ENCODE measurements at regions not wholly inside any gene's neighbourhood (a gene's known extent, or its start where the extent isn't known, plus 50 kb on each side); places are given as distances from the start of the nearest gene placed in this dataset.

GRCh38 chr14:83905157-83905556, 1624.8 kb upstream of the FLRT2 start:
- Histone ChIP-seq H3F3A (replicated peaks; ENCODE audit: low read depth) (no peaks in the 10 kb centered on the region), H3K4me2 (no peak overlapping the region), H2AFZ (no peak overlapping the region), H3K4me3 (no peak overlapping the region), H3K79me2 (replicated peaks; ENCODE audit: insufficient read depth) (no peaks in the 10 kb centered on the region), H3K4me1 (ENCODE audit: insufficient read depth) (no peaks in the 10 kb centered on the region; the same call in 1 of the 2 replicates), H3K9me2 (ENCODE audit: insufficient read depth) (no peaks in the 10 kb centered on the region), H3K27me3 (ENCODE audit: insufficient read depth) (no peaks in the 10 kb centered on the region), H3K36me3 (ENCODE audit: insufficient read depth) (no peaks in the 10 kb centered on the region), H3K27ac (ENCODE audit: low read depth) (no peak overlapping the region), H4K20me1 (replicated peaks; ENCODE audit: insufficient read depth) (no peaks in the 10 kb centered on the region)
- no peak overlapping the region for H3K27ac Mint-ChIP-seq
- TF ChIP-seq EZH2phosphoT487 (IDR thresholded peaks at IDR 0.05; ENCODE audit: unreplicated experiment), result no peak
- H3K9me3 Mint-ChIP-seq, result no peaks in the 10 kb centered on the region; the same call in 2 of the 3 replicates
- peaks cover 7% of the 10 kb centered on the region; the same call in 2 of the 3 replicates for H3K4me1 Mint-ChIP-seq
- DNase-seq (ENCODE audit: low spot score) (no peak), ATAC-seq (no peak)
- H3K4me3 Mint-ChIP-seq, result no peak overlapping the region
- H3K36me3 Mint-ChIP-seq (ENCODE audit: low read depth), result no peaks in the 10 kb centered on the region
- no peaks in the 10 kb centered on the region for H3K27me3 Mint-ChIP-seq (ENCODE audit: insufficient read depth, low read depth, poor library complexity)

- no peaks in the 10 kb centered on the region for H3K9me2 ChIP-seq (ENCODE audit: insufficient read depth)
- no peaks in the 10 kb centered on the region for H3K79me2 ChIP-seq (replicated peaks; ENCODE audit: insufficient read depth)
- H3K4me3 ChIP-seq, result no peak overlapping the region
- no peaks in the 10 kb centered on the region; the same call in 1 of the 2 replicates for H3K4me1 ChIP-seq (ENCODE audit: insufficient read depth)
- no peaks in the 10 kb centered on the region for H3K27me3 ChIP-seq (ENCODE audit: insufficient read depth)
- no peak overlapping the region for H3K4me2 ChIP-seq
- no peaks in the 10 kb centered on the region for H3K36me3 ChIP-seq (ENCODE audit: insufficient read depth)
- H3K9me3 Mint-ChIP-seq, result no peaks in the 10 kb centered on the region
- ATAC-seq (no peak), DNase-seq (ENCODE audit: low spot score) (no peak)
- no peak overlapping the region for H3K4me3 Mint-ChIP-seq
- no peak overlapping the region for H3K27ac ChIP-seq (ENCODE audit: low read depth)
- H3K36me3 Mint-ChIP-seq (ENCODE audit: low read depth), result no peaks in the 10 kb centered on the region
- H3K27ac Mint-ChIP-seq, result no peak overlapping the region
- no peaks in the 10 kb centered on the region for H3F3A ChIP-seq (replicated peaks; ENCODE audit: low read depth)
- H3K27me3 Mint-ChIP-seq (ENCODE audit: insufficient read depth, low read depth, poor library complexity), result no peaks in the 10 kb centered on the region
- no peaks in the 10 kb centered on the region for H4K20me1 ChIP-seq (replicated peaks; ENCODE audit: insufficient read depth)
- H2AFZ ChIP-seq, result no peak overlapping the region
- H3K4me1 Mint-ChIP-seq, result peaks cover 7% of the 10 kb centered on the region; the same call in 2 of the 3 replicates
- TF ChIP-seq ETS1 (IDR thresholded peaks at IDR 0.05) (no peak), POLR2AphosphoS5 (IDR thresholded peaks at IDR 0.05; ENCODE audit: low read depth) (no peak), STAT1 (IDR thresholded peaks at IDR 0.05; ENCODE audit: unreplicated experiment) (no peak), NANOG (IDR thresholded peaks at IDR 0.05; ENCODE audit: borderline replicate concordance) (no peak), CREB1 (CRISPR knock-in tag; IDR thresholded peaks at IDR 0.05; ENCODE audit: low read depth) (no peak), EZH2 (IDR thresholded peaks at IDR 0.05; ENCODE audit: low read depth, unreplicated experiment) (no peak), ZNF462 (CRISPR knock-in tag; IDR thresholded peaks at IDR 0.05) (no peak), JUNB (IDR thresholded peaks at IDR 0.05; ENCODE audit: unreplicated experiment) (no peak), CTCF (conservative IDR thresholded peaks at IDR 0.05; ENCODE audit: low read depth in 2 of 2) (no peak)
Measured at GRCh38 chr14:83908419-83908818, 1621.5 kb upstream of the FLRT2 start.

Measured in GM23338 (cell line).